HUDEP-2 (cell line): ENCODE measurements at regions not wholly inside any gene's neighbourhood (a gene's known extent, or its start where the extent isn't known, plus 50 kb on each side); places are given as distances from the start of the nearest gene placed in this dataset.
A peak's percentile ranks its signal among the peaks of the same experiment; 100 is the strongest.

ENCODE experiments used
- DNase-seq, 76 experiments: peaks; one replicate each; lab custom pipeline; 2025; ENCODE audit not compliant: unreplicated experiment in 76 of 76; lab: John Stamatoyannopoulos, UW

GRCh38 chr14:36083317-36083716 is 93.2 kb downstream of the PTCSC3 start:
- no peak for DNase-seq

DNA sequence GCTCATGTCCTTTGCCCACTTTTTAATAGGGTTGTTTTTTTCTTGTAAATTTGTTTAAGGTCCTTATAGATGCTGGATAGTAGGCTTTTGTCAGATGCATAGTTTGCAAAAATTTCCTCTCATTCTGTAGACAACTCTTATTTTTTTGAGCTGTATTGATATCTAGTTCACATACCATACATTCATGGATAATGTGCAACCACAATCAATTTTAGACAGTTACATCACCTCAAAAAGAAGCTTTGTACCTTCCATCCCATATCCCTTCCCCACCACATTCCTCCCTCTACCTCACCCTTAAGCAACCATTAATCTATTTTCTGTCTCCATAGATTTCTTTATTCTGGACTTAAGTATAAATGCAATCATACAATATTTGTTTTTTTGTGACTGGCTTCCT is 98.4 kb downstream of the PTCSC3 start:
- DNase-seq: no peak

DNA sequence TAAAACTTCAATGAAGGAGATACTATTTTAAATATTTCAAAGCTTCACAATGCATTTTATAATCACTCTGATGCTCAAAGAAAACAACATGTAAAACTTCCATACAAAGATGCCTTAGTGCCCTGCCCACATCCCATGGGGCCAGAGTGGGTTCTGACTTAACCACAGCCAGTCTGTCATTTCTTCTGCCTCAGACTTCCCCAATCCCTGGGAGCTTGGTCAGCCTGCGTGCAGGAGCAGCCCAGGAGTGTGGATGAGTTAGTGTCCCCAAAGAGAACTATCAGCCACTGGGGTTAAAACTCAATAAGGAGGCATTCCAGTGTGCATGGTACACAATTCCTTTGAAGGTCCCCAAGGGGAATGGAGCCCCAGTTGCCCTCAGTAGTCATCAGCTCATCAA is 100.3 kb downstream of the PTCSC3 start:
- DNase-seq: no peak

DNA sequence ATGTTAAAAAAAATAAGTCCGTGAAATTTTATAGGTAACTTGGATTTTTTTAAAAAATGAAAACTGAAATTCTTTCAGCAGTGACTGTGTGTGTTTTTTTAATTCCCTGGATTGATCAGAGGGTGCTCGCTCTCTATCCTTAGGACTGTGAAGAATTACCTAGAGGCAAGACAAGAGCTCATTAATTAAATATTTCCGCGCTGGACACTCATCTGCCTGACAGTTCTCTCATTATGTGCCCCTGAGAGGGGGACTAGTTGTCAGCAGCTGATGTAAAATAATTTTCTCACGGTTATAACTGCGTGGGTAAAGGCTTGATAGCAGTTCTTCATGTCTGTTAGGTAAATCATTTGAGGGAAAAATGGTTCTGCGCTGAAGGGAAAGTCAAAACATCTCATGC is 101.3 kb downstream of the PTCSC3 start:
- no peak for DNase-seq

DNA sequence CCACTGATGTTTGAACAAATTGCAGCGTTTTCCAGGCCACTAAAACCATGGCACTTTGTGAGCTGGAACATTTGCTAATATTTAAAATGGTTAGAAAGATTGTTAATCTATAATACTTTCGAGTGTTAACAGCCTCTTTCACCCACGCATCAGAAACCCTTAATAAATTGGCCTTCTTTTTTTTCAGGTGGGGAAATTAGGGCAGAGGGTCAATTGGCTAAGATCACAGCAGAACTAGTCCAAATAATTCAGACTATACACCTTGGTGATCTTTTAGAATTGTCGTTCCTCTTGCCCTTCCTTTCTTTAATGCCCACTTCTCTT is 105.8 kb downstream of the PTCSC3 start:
- no peak for DNase-seq

DNA sequence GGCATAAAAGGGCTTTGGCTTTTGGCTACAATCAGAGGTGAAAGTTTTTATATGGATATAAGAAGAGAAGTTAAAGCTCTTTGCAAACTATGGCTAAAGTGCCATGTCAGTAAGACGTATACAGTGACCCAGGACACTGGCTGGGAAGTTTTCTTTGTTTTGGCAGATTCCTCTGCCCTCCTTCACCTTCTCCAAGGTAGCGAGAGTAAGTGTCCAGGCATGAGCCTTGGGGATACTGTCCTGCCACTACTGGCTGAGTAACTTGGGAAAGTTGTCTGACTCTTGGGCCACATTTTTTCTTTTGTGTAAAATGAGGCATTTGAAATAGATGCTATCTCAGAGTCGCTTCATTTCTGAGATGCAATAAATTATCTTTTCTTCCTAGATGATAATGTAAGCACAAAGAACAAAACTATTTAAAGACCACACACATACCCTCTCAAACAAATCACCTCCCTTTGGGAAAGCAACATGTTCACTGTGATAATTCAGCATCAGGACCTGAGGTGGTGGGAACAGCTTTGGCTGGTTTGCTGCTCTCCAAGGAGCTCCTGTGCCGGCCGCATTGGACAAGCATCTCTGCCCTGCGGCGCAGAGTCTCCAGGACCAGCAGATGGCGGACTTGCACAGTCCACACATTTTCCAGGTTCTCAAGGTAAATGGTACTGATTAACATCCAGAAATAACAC is 106.3 kb downstream of the PTCSC3 start:
- DNase-seq: peak in 38 of 76 experiments; percentile 2 to 56 (median 14)

DNA sequence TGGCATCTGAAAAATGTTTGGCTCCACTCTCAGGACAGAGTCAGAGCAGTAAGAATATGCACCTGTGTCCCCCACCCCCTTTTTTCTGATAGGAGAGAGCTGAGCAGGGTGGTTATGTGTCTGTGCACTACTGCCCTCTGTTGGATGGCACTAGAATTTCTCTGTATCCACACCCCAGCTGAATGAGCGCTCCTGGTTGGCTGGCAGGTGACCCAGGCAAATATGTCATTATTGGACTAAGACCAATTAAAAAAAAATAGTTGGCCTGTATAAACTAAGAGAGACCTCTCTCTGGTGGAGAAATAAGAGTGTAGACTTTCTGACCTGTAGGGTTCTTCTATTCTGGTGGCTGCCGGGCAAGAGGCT is 107.0 kb downstream of the PTCSC3 start:
- peak in 31 of 76 experiments; percentile 0 to 53 (median 11) for DNase-seq

DNA sequence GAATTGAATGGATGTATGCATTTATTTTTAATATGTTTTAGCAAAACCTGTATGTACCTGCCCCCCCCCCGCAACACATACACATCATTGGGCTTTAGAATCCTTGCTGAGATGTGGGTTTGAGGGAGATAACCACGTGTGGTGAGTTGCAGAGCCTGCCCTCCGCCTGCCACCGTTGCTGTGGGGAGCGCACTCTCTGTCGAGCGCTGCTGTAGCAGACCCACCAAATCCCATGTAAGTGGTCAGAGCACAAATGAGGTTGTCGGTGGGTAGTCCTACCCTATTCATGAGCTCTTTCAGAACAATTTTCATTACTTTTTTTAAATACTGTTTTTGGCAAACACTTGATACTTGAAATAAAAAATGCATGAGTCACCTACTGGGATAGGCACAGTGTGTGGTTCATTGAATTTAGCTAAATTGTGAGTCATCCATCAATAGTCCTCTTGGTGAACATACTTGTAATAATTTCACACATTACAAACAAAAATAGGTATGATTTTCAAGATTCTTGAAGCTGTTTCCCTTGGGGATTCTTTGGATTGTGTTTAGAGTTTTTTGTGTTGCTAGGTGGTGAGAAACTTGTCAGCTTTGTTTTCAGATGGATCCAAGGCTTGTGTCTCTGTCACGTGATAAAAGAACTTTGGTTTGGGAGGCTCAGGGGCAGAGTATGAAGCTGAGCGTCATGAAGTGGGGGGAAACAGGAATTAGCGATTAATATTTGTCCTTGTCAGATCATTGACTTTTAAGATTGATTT is 107.6 kb downstream of the PTCSC3 start:
- DNase-seq: no peak

- DNase-seq: no peak
These were observed 108.9 kb downstream of the PTCSC3 start for GRCh38 chr14:36067428-36068187.

DNA sequence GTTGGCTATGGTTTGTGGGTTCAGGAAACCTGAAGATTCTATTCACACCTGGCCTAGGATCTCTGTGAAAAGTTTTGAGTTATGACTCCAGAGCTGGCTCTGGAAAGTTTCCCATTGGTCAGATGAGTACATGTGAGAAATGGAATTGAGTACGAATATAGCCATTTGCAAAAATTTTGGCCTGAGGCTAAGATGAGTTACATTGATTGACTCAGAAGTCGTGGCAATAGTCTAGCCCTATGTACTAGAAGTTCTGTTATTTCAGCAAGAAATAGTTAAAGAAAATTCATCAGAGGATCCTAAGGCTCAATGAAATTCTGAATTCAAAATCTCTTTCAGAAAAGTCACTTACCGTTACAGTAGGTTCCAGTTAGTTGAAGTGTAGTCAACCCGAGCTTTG is 109.9 kb downstream of the PTCSC3 start:
- DNase-seq: no peak

- DNase-seq: no peak
These were observed 110.7 kb downstream of the PTCSC3 start for GRCh38 chr14:36065831-36066230.

GRCh38 chr14:36059531-36059930 is 117.0 kb downstream of the PTCSC3 start:
- DNase-seq: no peak

DNA sequence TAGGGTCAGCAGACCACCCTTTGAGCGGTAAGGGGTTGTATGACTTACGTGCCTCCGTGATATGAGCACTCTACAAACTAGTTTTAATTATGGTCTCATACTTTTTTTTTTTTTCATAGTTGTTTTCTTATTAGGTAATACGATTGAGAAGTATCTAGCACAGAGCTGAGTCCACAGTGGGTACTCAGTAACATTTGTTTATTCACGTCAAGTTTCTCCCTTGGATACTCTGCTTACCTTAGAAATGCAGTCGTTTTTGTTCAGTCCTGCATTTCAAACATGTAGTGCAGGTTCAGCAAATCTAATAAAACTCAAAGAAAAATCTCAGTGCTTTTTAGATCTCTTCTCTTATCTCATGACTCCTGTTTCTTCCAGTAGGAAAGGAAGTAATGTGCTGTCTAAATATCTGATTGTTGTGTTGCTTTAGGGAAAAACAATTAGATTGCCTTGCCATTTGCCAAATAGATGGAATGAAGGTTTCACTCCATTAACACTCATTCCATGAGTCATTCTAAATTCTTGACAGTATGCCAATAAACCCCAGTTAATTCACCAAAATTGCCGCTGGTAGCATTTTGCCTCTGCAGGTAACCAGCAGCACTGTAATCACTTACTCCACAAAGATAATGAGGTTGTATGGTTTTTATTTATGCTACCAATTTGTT is 118.9 kb downstream of the PTCSC3 start:
- DNase-seq: no peak

GRCh38 chr14:36056845-36057244 is 119.7 kb downstream of the PTCSC3 start:
- DNase-seq: no peak

GRCh38 chr14:36055681-36056225 is 120.8 kb downstream of the PTCSC3 start:
- DNase-seq: no peak

- no peak for DNase-seq
These were observed 121.5 kb downstream of the PTCSC3 start for GRCh38 chr14:36055052-36055378.

DNA sequence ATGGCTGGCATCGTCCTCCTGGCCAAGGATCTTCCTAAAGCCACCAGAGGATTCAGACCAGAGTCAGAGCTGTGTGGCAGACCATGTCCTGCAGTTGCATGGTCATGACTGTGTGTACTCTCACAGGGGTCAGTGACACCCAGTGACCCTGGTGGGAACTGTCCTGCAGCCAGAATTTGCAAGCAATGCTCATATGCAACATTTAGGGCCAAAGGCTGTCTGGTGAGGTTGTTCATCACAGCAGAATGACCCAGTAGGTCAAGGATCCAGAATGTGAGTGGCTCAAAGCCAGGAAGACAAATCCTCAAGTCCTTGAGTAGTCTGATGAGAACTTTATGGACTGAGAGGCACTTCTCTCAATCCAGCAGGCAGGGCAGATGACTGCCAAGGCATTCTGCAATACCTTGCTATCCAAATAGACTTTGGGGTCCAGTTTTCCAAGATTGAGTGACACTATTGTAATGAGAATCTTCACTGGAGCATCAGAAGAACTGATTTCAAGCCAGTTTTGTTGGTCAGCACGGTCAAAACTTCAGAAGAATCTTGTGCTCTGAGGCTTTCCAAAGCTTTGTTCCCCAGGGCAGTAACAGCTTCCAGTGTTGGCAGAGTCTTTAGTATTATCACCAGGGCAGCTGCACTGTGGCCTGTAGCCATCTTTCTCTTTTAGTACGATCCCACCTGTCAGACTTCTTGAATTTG is 122.0 kb downstream of the PTCSC3 start:
- DNase-seq: no peak

DNA sequence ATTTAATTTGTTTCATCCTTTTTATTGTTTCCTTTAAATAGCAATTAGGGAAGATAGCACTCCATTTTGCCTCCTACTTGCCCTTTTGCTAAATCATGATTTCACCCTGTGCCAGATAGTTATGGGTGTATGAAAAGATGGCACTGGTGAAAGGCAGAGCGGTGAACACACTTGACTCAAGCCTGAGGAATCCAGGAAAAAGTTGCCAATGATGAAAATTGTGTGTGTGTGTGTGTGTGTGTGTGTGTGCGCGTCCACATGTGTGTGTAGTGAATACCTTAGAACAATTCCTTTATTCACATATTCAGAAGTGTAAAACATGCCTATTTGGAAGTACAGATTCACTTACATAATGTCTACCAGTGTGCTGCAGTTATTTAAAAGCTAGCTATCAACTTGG is 123.8 kb downstream of the PTCSC3 start:
- no peak for DNase-seq

GRCh38 chr14:36052063-36052462 is 124.5 kb downstream of the PTCSC3 start:
- DNase-seq: no peak

DNA sequence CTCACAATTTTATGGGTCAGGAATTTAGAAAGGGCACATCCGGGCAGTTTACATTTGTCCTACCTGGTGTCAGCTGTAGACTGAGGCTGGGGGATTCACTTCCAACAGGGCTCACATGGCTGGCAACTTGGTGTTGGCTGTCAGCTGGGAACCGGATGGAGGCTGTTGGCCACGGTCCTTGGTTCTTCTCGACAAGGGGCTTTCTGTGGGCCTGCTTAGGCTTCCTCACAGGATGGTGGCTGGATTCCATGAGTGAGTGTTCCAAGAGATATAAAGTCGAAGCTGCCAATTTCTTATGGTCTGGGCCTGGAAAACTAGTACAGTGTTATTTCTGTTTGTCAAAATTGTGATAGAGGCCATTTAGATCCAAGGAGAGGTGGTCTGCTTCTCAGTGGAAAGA is 127.9 kb downstream of the PTCSC3 start:
- DNase-seq: no peak

- no peak for DNase-seq
These were observed 128.6 kb downstream of the PTCSC3 start for GRCh38 chr14:36047912-36048311.
